ENCODE measurements at regions not wholly inside any gene's neighbourhood (a gene's known extent, or its start where the extent isn't known, plus 50 kb on each side); places are given as distances from the start of the nearest gene placed in this dataset.

- TF ChIP-seq CTCF (IDR thresholded peaks at IDR 0.05; ENCODE audit: low read length): no peak
- TF ChIP-seq EZH2 (IDR thresholded peaks at IDR 0.05; ENCODE audit: borderline replicate concordance, low read length): no peak
Observed at GRCh38 chr2:2506536-2506935, 175.5 kb upstream of the MYT1L start.
